GM19463 (cell line): ENCODE measurements at regions not wholly inside any gene's neighbourhood (a gene's known extent, or its start where the extent isn't known, plus 50 kb on each side); places are given as distances from the start of the nearest gene placed in this dataset.
"Not testable (repeated sequence)": the region's sequence is repeated elsewhere in the genome, so short reads cannot be mapped to it uniquely, and the experiment has no call there.

ENCODE experiments used
- ATAC-seq: cut with Tn5 transposase; IDR thresholded peaks from one replicate; pipeline ENCODE4 v1.9.1; 2021; ENCODE audit warnings: mild to moderate bottlenecking, moderate library complexity; ENCODE audit not compliant: unreplicated experiment

DNA sequence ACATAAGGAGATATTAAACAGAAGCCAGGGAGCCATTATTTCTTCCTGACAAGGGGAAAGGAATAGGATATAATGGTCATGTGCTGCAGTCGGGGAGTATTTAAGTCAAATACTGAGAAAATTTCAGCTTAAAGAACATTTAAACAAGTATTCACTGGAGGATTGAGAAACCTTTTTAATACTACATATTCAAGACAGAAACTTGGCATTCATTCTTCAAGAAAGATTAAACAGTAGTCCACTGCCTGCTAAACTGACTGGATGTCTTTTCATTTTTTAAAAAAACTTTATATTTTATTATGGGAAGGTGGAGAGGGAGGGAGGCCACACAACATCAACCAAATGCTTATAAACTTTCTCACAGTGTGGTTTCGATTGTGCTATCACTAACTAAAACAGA lies 107.4 kb upstream of the CBLB start:
- ATAC-seq, result no peak

DNA sequence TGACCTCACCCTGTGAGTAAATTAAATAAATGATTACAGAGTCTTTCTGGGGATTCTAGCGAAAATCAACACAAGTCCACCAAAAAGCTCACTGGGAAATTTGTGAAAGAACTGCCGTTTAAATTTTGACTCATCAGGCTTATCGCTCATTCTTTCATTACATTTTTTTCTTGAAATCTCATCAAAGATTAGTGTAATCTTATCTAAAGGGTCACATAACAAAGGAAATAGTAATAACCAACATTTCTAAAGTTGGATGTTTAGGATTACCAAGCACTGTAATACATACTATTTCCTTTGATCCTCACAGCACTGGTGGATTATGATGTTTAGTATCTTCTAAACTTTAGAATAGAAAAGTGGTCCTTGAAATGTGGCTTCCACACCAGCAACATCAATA lies 111.1 kb upstream of the CBLB start:
- no peak for ATAC-seq

DNA sequence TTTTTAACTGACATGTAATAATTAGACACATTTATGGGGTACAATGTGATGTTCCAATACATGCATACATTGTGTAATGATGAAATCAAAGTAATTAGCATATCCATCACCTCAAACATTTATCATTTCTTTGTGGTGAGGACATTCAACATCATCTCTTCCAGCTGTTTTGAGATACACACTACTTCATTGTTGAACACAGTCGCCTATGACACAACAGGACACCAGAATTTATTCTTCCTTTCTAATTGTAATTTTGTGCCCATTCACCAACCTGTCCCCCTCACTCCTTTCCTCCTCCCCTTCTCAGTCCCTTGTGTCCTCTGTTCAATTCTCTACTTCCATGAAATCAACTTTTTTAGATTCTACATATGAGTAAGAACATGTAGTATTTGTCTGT lies 113.4 kb upstream of the CBLB start:
- ATAC-seq, result no peak

DNA sequence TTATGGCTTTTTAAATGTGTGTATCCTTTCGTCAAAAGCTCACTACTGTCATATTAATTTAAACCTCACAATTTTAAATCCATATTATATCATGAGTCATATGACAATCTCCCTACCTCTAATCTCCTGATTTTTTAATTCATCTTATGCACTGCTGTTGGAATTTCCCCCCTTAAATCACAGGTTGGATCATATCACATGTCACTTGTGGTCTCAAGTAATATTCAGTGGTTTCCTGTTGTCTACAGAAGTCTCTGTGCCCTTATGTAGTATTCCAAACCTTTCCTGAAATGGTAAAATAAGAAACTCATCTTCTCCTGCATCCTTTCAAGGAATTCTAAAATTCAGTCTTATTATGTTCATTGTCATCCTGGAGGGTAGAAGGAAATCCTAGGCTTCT lies 116.0 kb upstream of the CBLB start:
- ATAC-seq, result no peak

DNA sequence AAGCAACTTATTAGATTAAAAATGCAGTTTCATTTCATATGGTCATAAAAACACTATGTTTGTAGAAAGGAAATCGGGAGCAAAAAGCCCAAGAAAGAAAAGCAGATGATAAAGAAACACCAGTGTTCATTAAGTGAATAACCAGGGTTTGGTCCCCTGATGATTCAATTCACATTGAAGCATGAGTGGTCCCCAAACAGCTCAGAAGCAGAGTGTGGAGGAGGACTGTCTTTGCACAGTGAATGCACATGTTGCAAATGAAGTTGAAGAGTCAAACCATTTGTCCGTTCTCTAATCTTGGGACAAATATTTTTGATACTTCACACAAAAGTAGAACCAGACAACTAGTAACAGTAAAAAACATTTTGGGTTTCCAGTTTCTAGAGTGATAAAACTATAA lies 117.5 kb upstream of the CBLB start:
- not testable (repeated sequence) for ATAC-seq

DNA sequence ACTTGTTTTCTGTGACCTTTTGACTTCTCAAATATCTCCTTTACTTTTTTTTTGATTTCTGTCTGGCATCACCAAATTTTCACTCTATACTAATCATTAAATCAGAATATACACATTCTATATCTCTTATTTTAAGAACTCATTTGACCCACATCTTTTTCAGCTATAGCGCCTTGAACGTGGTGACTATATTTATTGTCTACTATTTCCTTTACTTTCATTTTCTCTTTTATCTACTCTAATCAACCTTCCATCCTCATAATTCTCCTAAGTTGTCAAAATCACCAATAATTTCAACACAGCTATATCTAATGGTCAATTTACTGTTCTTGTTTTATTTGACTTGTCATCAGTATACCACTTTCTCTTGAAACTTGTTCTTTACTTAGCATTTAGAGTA lies 119.0 kb upstream of the CBLB start:
- no peak for ATAC-seq

DNA sequence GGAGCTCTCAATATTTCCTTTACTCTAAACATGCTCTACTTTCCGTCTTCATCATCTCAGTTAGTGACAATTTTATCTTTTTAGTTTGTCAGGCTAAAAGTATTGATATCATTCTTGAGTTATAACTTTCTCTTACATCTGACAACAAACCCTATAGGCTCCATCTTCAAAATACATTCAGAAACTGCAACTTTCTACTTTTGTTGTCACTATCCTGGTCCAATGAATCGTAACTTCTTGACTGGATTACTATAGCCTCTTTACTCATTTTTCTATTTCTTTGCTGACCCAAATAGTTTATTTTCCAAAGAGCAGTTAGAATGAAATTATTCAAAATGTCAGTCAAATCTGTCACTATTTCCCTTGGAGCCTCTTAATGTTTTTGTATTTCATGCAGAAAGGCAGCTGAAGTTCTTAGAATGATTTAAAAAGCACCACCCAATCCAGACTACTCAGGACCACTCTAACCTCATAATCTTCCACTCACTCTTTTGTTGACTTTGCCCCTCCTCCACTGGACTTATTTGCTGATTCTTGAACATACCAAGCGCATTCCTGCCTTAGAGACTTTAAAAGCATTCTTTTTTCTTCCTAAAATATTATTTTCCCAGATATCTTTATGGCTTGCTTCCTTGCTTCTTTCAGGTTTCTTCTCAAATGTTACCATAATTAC lies 119.9 kb upstream of the CBLB start:
- ATAC-seq, result no peak

DNA sequence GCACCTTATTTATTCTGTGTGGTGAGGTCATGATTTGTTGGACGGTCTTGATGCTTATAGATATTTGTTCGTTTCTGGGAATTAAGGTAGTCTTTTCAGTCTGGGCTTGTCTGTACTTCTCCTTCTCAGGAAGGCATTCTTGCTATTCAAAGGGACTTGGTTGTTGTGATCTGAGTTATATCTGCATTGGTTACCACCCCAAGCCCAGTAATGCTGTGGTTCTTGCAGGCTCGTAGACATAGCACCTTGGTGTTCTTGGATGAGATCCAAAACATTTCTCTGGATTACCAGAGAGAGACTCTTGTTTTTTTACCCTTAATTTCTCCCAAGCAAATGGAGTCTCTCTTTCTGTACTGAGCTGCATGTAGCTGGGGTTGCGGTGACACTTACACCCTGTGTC lies 128.0 kb upstream of the CBLB start:
- ATAC-seq, result no peak

DNA sequence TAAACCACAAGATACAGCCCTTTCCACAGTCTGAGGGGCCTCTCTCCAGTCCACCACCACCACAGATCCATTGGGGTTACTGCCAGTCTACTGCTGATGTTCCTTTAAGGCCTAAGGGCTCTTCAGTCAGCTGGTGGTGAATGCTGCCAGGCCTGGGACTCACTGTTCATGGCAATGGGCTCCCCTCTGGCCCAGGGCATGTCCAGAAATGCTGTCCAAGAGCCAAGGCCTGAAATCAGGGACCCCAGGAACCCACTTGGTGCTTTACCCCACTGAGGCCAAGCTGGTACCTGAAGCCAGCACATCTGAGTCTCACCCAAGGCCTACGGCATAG lies 128.6 kb upstream of the CBLB start:
- no peak for ATAC-seq

DNA sequence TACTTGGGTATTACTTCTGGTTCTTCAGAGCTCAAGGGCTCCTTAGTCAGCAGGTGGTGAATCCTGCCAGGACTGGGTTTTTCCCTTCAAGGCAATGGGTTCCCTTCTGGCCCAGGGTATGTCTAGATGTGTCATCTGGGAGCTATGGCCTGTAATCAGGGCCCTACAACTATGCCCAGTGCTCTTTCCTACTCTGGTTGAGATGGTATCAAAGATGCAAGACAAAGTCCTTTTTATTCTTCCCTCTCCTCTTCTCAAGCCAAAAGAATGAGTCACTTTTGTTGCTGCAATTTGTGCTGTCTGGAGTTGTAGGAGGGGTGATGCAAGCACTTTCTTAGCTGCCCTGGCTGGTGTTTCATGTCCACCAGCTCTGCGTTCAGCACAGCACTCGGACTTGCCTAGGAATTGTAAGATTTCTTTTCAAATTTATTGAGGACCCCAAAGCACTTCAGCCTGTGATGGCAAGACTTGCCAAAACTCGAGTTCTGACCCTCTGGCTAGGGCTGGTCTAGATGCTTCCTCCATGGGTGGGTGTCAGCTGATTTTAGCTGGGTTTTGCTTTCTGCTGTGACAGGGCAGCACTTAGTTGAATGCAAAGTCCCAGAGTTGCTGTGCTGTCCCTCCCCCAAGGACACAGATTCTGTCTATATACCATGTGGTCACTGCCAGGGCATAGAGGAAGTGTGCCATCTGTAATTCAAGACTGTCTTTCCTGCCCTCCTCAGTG lies 129.2 kb upstream of the CBLB start:
- no peak for ATAC-seq

DNA sequence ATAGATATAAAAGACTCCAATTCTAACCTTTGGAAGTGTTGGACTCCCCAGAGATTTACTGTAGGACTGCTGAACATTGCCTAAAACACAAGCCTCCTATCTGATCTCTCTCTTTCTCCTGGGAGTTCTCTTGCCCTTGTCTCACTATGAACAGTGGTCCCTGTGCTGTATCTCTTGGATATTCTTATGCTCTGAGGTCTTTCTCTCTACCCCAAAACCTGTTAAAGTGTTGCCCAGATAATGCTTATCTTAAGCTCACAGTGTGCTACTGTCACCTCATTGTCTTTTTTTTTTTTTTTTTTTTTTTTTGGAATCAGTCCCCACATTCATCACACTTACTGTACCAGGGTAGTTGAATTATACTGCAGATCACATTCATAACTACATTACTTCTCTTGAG lies 131.0 kb upstream of the CBLB start:
- no peak for ATAC-seq

DNA sequence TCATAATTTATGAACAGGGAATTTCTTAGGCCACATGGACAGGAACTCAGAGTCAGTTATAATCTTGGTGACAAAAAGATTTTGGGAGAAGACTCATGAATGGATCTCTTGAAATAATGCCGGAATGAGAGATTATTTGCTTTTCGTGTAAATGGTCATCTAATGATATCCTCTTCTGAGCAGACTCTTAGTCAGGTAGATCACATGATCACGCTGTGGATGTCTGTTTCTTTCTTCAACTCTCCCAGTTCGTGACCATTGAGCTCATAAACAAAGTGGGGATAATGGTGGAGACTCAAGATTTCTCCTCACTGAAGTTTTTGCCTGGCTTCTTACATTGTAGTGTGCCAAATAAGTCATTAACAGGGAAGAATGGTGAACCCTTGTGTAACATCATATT lies 133.1 kb upstream of the CBLB start:
- no peak for ATAC-seq

DNA sequence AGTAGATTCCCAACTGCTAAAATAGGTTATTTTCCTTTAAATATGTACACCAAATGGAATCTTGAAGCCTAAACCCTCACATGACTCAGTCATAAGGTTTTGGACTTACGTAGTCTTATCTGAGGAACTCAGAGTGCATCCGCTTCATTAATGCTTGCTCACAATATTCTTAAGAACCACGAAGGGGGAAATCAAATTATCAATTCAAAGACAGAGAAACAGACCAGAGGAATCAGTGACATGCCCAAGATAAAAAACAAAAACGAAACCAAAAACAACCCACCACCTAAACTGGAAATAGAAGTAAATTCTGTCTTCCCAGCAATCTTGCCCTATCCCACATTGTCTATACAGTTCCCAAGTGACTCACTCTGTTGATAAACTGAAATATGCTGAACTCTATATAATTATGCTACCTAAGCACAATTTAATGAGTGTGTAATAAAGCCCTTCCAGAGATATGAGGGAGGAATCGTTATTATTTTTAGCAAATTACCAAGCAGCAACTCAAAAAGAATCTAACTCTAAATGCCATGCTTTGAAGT lies 135.4 kb upstream of the CBLB start:
- ATAC-seq, result no peak

DNA sequence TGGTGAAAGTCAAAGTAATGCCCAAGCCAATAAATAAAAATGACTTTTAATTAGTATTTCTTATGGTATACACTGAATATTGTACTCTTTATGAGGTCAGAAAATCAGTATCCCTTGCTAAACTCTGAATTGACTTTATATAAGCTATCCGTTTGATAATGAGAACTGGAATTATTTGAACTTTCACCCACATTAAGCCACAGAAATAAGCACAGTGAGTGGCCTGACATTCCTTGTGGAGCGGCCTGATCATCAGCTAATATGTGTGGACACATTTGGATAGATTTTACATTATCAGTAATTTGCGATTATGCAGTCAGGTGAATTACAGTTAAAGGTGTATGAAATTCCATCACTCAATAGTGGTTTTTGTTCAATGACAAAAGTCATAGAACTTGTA lies 136.0 kb upstream of the CBLB start:
- ATAC-seq, result no peak

DNA sequence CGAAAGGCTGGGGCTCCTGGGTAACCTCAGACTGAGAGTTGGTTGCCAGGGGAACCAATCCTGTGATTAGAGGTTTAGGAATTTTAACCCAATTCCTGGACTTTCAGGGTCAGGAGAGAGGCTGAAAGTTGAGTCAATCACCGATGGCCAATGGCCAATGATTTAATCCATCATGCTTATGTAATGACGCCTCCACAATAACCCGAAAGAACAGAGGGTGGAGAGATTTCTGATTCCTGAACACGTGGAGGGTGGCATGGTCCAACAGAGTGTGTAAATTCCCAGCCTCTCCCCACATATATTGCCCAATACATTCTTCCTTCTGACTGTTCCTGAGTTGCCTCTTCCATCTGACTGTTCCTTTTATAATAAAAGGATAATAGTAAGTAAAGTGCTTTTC lies 137.2 kb upstream of the CBLB start:
- ATAC-seq, result no peak

DNA sequence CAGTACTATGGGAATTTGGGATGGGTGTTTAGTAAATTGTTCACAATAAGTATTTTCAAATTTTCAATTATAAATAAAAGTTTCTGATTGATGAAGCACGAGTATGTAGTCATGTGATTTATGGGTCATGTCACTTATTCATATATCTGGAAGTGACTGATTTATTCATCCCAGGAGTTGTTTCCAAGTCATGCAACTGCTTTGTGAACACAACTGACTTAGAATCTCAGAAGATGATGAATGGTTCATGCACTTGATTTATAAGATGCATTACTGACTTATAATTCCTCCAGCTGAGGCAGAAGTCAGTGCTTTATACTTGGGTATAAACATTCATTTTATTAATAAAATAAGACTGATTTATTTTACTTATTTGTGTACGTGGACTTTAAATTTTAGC lies 137.8 kb upstream of the CBLB start:
- no peak for ATAC-seq

DNA sequence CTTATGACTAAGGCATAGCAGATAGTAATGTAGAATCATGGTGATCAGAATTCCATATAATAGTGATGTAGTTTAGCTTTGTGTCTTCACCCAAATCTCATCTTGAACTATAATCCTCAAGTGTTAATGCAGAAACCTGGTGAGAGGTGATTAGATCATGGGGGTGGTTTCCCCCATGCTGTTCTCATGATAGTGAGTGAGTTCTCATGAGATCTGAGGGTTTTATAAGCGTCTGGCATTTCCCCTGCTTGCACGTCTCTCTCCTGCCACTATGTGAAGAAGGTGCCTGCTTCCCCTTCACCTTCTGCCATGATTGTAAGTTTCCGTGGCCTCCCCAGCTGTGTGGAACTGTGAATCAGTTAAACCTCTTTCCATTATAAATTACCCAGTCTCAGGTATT lies 138.7 kb upstream of the CBLB start:
- no peak for ATAC-seq

DNA sequence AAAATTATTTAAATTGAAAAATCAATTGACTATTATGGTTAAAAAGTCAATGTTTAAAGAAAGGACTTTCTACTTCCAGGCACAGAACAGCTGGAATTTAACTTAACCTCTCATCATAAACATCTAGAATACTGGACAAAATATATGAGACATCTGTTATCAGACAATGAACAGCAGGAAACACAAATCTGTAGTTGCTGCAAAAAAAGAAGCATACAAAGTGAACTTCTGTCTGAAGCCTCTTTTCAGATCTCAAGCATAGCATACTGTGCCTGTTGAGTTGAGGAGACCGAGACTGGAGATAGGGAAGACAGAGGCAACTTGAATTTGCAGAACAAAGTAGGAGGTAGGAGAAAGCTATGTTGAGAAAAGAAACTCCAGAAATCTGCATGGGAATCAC lies 140.0 kb upstream of the CBLB start:
- ATAC-seq, result no peak

DNA sequence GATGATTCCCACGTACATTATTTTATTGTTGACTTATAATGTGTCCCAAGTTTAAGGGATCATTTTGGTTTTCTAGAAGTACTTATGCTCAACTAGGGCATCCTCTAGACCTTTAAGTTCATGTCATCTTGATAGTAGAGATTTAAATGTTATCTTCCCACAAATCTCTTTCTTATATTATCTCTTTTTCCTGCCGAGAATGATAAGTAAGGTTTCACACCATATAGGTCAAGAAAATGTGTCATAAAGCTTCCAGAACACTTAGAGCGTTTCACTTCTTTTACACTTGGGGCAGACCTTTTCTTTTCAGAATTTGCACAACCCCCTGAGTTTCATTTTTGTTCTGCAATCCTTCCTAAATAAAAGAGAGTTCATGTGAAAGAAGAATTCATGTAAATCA lies 142.0 kb upstream of the CBLB start:
- no peak for ATAC-seq

DNA sequence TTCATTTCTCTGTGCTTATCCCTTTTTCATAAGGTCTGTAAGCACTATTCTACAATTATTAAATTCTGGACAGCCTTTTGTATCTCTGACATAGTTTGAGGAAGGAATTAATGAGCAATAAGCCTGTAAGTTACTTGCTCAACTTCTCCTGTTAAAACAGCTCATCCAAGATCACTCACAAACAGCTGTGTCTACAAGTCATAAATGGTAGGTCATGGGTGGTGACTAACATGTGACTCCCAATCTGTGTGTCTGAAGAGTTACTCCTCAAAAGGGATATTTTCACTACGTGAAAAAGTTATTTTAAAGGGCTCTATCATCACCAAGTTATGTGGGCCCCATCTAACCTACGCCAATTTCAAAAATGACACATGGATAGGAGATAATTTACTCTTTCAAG lies 145.2 kb upstream of the CBLB start:
- no peak for ATAC-seq

DNA sequence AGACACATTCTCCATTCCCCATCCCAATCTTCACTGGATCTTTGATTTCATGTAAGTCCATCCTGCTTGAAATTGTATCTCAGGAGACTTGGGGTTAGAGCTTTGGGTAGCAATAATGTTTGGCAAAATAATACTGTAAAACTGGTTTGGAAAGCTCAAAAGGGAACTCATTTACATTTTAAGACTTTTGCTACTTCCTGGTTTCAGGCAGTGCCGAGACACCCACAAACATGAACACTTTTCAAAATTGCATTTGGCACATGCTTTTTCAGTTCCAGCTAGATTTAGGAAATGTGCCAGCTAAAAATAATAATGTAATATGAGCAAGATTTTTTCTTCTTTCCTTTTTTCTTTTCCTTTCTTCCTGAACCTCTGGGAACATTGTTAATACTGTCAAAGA lies 145.7 kb upstream of the CBLB start:
- no peak for ATAC-seq

DNA sequence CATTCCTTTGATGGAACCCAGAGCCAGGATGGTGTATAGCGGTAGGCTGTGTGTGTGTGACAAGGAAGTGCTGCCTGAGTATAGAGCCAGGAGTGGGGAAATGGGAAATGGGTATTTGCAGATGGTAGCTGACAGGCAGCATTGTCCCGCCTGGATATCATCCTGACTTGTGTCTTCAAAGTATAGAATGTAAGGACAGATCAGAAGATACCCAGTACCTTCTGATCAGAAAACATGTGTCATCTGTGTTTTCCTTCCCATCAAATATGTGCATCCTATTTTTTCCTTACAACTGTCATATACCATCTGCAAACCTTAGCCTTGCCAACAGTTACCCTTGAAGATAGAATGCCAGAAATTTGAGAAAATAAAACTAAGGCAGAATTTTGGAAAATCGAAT lies 146.2 kb upstream of the CBLB start:
- ATAC-seq, result no peak

DNA sequence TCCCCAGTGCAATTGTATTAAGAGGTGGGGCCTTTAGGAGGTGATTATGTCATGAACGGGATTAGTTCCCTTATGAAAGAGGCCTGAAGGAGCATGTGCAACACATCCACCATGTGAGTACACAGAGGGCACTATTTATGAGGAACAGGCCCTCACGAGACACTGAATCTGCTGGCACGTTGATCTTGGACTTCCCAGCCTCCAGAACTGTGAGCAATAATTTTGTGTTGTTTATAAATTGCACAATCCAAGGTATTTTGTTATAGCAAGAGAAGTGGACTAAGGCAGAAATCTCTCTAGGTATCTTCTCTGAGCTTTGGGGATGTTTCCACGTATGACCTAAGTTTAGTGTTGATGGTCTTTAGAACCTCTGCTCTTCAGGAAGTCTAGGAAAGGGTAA lies 149.3 kb upstream of the CBLB start:
- no peak for ATAC-seq
